ENCODE measurements at regions not wholly inside any gene's neighbourhood (a gene's known extent, or its start where the extent isn't known, plus 50 kb on each side); places are given as distances from the start of the nearest gene placed in this dataset.

DNA sequence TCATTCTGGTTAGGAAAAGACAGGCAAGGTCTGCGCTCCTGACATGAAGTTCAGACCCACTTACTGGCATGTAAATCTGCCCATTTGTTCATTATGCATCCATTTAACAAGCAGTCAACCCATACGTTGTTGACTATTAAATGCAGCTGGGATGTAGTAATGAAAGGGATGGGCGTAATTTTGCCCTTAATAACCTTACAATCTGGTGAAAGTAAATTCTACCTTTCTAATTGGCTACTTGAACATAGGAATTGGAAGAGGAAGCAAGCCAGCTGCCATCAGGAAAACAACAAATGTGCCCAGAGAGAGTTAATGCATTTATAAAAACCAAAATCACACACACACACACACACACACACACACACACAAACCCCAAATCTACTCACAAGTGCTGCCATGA, 170.2 kb upstream of the PITRM1 start:
- TF ChIP-seq, protein P1, sequence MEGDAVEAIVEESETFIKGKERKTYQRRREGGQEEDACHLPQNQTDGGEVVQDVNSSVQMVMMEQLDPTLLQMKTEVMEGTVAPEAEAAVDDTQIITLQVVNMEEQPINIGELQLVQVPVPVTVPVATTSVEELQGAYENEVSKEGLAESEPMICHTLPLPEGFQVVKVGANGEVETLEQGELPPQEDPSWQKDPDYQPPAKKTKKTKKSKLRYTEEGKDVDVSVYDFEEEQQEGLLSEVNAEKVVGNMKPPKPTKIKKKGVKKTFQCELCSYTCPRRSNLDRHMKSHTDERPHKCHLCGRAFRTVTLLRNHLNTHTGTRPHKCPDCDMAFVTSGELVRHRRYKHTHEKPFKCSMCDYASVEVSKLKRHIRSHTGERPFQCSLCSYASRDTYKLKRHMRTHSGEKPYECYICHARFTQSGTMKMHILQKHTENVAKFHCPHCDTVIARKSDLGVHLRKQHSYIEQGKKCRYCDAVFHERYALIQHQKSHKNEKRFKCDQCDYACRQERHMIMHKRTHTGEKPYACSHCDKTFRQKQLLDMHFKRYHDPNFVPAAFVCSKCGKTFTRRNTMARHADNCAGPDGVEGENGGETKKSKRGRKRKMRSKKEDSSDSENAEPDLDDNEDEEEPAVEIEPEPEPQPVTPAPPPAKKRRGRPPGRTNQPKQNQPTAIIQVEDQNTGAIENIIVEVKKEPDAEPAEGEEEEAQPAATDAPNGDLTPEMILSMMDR (conservative IDR thresholded peaks at IDR 0.05 in 1 of 2, IDR thresholded peaks at IDR 0.05 in 1 of 2; ENCODE audit: low read depth in 1 of 2, low read length in 2 of 2): no peak
- no peak for TF ChIP-seq EZH2 (IDR thresholded peaks at IDR 0.05; ENCODE audit: low read length, missing control alignments)
